Liver (tissue), 8 donors: ENCODE measurements at regions not wholly inside any gene's neighbourhood (a gene's known extent, or its start where the extent isn't known, plus 50 kb on each side); places are given as distances from the start of the nearest gene placed in this dataset.

Experiments
- DNase-seq: peaks from one replicate; pipeline ENCODE4 v3.0.0-alpha.2; 2017; ENCODE audit warnings: low spot score
- H3K27ac ChIP-seq, 2 donors: one replicate each; pipeline ENCODE4 v1.7.0; 2013; ENCODE audit warnings: inconsistent platforms in 2 of 2, low read length in 2 of 2, control low read depth in 1 of 2, low read depth in 1 of 2, mild to moderate bottlenecking in 1 of 2
- H3K27me3 ChIP-seq, 4 donors: one replicate each; pipeline versions ENCODE4 v1.6.1 to v1.7.0; 2013; ENCODE audit warnings: low read length in 3 of 4, inconsistent platforms in 1 of 4, mild to moderate bottlenecking in 1 of 4, moderate library complexity in 1 of 4; ENCODE audit not compliant: control insufficient read depth in 4 of 4, insufficient read depth in 4 of 4
- H3K36me3 ChIP-seq, 4 donors: one replicate each; pipeline versions ENCODE4 v1.6.1 to v1.7.0; 2013; ENCODE audit warnings: low read length in 3 of 4, mild to moderate bottlenecking in 3 of 4, low read depth in 1 of 4, moderate library complexity in 1 of 4; ENCODE audit not compliant: control insufficient read depth in 4 of 4, insufficient read depth in 3 of 4
- H3K4me1 ChIP-seq, 4 donors: one replicate each; pipeline versions ENCODE4 v1.6.1 to v1.7.0; 2013; ENCODE audit warnings: low read length in 3 of 4, mild to moderate bottlenecking in 3 of 4, moderate library complexity in 1 of 4; ENCODE audit not compliant: control insufficient read depth in 4 of 4, insufficient read depth in 4 of 4
- H3K4me3 ChIP-seq, 3 donors: one replicate each; pipeline versions ENCODE4 v1.6.1 to v1.7.0; 2013; ENCODE audit warnings: low read length in 3 of 3, control low read depth in 1 of 3, low read depth in 1 of 3, mild to moderate bottlenecking in 1 of 3
- H3K9ac ChIP-seq, 2 donors: one replicate each; pipeline ENCODE4 v1.7.0; 2013; ENCODE audit warnings: low read length in 2 of 2, mild to moderate bottlenecking in 2 of 2, moderate library complexity in 2 of 2, control low read depth in 1 of 2, low read depth in 1 of 2
- H3K9me3 ChIP-seq, 4 donors: one replicate each; pipeline versions ENCODE4 v1.6.1 to v1.7.0; 2013; ENCODE audit warnings: low read length in 3 of 4; ENCODE audit not compliant: control insufficient read depth in 4 of 4
- ATF3 ChIP-seq: IDR thresholded peaks from 2 replicates; pipeline ENCODE4 v1.6.1; 2016; ENCODE audit warnings: antibody characterized with exemption
- CTCF ChIP-seq: fragments of 150-350 bp; IDR thresholded peaks from 2 replicates; pipeline ENCODE4 v1.5.1; 2017; ENCODE audit warnings: improper control_type of control experiment, low read depth, low read length; ENCODE audit not compliant: missing input control
- EGR1 ChIP-seq, 2 donors: IDR thresholded peaks; 2 replicates each; pipeline ENCODE4 v1.6.1; 2016 to 2018; ENCODE audit warnings: antibody characterized with exemption in 2 of 2, low read depth in 2 of 2
- FOXA1 ChIP-seq: IDR thresholded peaks from 2 replicates; pipeline ENCODE4 v1.6.1; 2016; ENCODE audit warnings: antibody characterized with exemption
- FOXA2 ChIP-seq: IDR thresholded peaks from 2 replicates; pipeline ENCODE4 v1.6.1; 2016; ENCODE audit warnings: antibody characterized with exemption
- GABPA ChIP-seq, 2 donors: IDR thresholded peaks in 1 of 2; conservative IDR thresholded peaks in 1 of 2; 2 replicates each; pipeline ENCODE4 v1.6.1; 2016; ENCODE audit warnings: antibody characterized with exemption in 2 of 2, mild to moderate bottlenecking in 1 of 2, moderate library complexity in 1 of 2
- HNF4A ChIP-seq, 2 donors: conservative IDR thresholded peaks; 2 replicates each; pipeline ENCODE4 v1.6.1; 2016; ENCODE audit warnings: antibody characterized with exemption in 2 of 2, mild to moderate bottlenecking in 2 of 2
- HNF4G ChIP-seq: IDR thresholded peaks from 2 replicates; pipeline ENCODE4 v1.6.1; 2016; ENCODE audit warnings: antibody characterized with exemption
- JUND ChIP-seq, 2 donors: IDR thresholded peaks; 2 replicates each; pipeline ENCODE4 v1.6.1; 2016; ENCODE audit warnings: antibody characterized with exemption in 2 of 2
- MAX ChIP-seq: IDR thresholded peaks from 2 replicates; pipeline ENCODE4 v1.6.1; 2016; ENCODE audit warnings: antibody characterized with exemption
- NR2F2 ChIP-seq: IDR thresholded peaks from 2 replicates; pipeline ENCODE4 v1.6.1; 2016; ENCODE audit warnings: antibody characterized with exemption
- RAD21 ChIP-seq, 2 donors: IDR thresholded peaks; 2 replicates each; pipeline ENCODE4 v1.6.1; 2016; ENCODE audit warnings: antibody characterized with exemption in 2 of 2, mild to moderate bottlenecking in 2 of 2
- RXRA ChIP-seq, 2 donors: IDR thresholded peaks; 2 replicates each; pipeline ENCODE4 v1.6.1; 2017 to 2018; ENCODE audit warnings: antibody characterized with exemption in 2 of 2, mild to moderate bottlenecking in 1 of 2
- SP1 ChIP-seq: IDR thresholded peaks from 2 replicates; pipeline ENCODE4 v1.6.1; 2018; ENCODE audit warnings: antibody characterized with exemption, mild to moderate bottlenecking
- TAF1 ChIP-seq: conservative IDR thresholded peaks from 2 replicates; pipeline ENCODE4 v1.6.1; 2016; ENCODE audit warnings: antibody characterized with exemption, mild to moderate bottlenecking
- YY1 ChIP-seq: IDR thresholded peaks from 2 replicates; pipeline ENCODE4 v1.6.1; 2016; ENCODE audit warnings: antibody characterized with exemption, mild to moderate bottlenecking
- ZBTB33 ChIP-seq: IDR thresholded peaks from 2 replicates; pipeline ENCODE4 v1.6.1; 2016; ENCODE audit warnings: antibody characterized with exemption
- WGBS: extraction: QIAGEN DNeasy Blood & Tissue Kit; methylation state at CpG from one replicate; pipeline ENCODE4 v1.1.7; 2013; 5-methylcytosine and 5-hydroxymethylcytosine counted together
- TF ChIP-seq, protein P1 (sequence below): IDR thresholded peaks from 2 replicates; pipeline ENCODE4 v1.6.1; 2016; ENCODE audit warnings: antibody characterized with exemption, mild to moderate bottlenecking
- donor health status: healthy.
- donor health status: healthy.
- donor health status: healthy.
- donor health status: healthy.
- donor health status: healthy.

DNA sequence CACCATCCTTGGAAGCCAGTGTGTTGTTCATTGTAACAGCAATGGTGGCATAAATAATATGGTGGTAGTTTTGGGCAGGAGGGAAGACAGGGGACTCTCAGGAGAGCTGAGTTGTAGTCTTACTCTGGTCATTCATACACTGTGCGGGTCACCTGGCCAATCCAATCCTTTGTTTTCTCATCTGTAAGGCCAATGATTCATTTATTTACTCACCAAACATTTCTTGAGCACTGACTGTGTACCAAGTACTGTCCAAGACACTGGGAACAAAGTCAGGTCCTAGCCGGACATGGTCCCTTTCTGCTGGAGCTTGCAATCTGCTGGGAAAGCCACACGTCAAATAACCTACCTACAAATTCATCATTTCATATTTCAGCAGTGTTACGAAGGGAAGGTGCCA is 302.7 kb downstream of the CYP26B1 start (continued):
- TF ChIP-seq ZBTB33: no peak
- TF ChIP-seq TAF1: no peak
- no peak for TF ChIP-seq ATF3
- no peak for TF ChIP-seq RXRA (IDR thresholded peaks at IDR 0.05)
- TF ChIP-seq GABPA (IDR thresholded peaks at IDR 0.05 in 1 of 2, conservative IDR thresholded peaks at IDR 0.05 in 1 of 2): no peak
- TF ChIP-seq YY1: no peak

GRCh38 chr2:71843391-71843850 is 304.2 kb downstream of the CYP26B1 start:
- TF ChIP-seq ZBTB33 (no peak), FOXA1 (no peak), YY1 (no peak), MAX (no peak), GABPA (IDR thresholded peaks at IDR 0.05 in 1 of 2, conservative IDR thresholded peaks at IDR 0.05 in 1 of 2) (no peak), ATF3 (no peak), FOXA2 (no peak), CTCF (no peak), HNF4A (conservative IDR thresholded peaks at IDR 0.05) (no peak), SP1 (no peak), RAD21 (IDR thresholded peaks at IDR 0.05) (no peak), RXRA (IDR thresholded peaks at IDR 0.05) (no peak), NR2F2 (no peak), JUND (IDR thresholded peaks at IDR 0.05) (no peak), TAF1 (no peak), HNF4G (no peak), EGR1 (IDR thresholded peaks at IDR 0.05; ENCODE audit: low read depth in 2 of 2) (no peak)
- TF ChIP-seq, protein P1, sequence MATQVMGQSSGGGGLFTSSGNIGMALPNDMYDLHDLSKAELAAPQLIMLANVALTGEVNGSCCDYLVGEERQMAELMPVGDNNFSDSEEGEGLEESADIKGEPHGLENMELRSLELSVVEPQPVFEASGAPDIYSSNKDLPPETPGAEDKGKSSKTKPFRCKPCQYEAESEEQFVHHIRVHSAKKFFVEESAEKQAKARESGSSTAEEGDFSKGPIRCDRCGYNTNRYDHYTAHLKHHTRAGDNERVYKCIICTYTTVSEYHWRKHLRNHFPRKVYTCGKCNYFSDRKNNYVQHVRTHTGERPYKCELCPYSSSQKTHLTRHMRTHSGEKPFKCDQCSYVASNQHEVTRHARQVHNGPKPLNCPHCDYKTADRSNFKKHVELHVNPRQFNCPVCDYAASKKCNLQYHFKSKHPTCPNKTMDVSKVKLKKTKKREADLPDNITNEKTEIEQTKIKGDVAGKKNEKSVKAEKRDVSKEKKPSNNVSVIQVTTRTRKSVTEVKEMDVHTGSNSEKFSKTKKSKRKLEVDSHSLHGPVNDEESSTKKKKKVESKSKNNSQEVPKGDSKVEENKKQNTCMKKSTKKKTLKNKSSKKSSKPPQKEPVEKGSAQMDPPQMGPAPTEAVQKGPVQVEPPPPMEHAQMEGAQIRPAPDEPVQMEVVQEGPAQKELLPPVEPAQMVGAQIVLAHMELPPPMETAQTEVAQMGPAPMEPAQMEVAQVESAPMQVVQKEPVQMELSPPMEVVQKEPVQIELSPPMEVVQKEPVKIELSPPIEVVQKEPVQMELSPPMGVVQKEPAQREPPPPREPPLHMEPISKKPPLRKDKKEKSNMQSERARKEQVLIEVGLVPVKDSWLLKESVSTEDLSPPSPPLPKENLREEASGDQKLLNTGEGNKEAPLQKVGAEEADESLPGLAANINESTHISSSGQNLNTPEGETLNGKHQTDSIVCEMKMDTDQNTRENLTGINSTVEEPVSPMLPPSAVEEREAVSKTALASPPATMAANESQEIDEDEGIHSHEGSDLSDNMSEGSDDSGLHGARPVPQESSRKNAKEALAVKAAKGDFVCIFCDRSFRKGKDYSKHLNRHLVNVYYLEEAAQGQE: no peak
- 78% methylated on average over 3 of the region's 3 CpGs for WGBS
- Histone ChIP-seq H3K27ac (no peak overlapping the region), H3K4me1 (no peaks in the 10 kb centered on the region), H3K9ac (no peak overlapping the region), H3K27me3 (no peaks in the 10 kb centered on the region), H3K36me3 (no peaks in the 10 kb centered on the region), H3K4me3 (no peak overlapping the region), H3K9me3 (no peaks in the 10 kb centered on the region)
- no peak for DNase-seq
